HG03060 (cell line): ENCODE measurements at regions not wholly inside any gene's neighbourhood (a gene's known extent, or its start where the extent isn't known, plus 50 kb on each side); places are given as distances from the start of the nearest gene placed in this dataset.
"Not testable (repeated sequence)": the region's sequence is repeated elsewhere in the genome, so short reads cannot be mapped to it uniquely, and the experiment has no call there.

Experiments used
- ATAC-seq: cut with Tn5 transposase; IDR thresholded peaks from one replicate; pipeline ENCODE4 v1.9.1; 2021; ENCODE audit warnings: low read depth, moderate number of reproducible peaks; ENCODE audit not compliant: unreplicated experiment

- no peak for ATAC-seq
These were observed 165.5 kb upstream of the BET1 start for GRCh38 chr7:94169682-94170081.

- ATAC-seq, result peak; percentile 84
These were observed 166.7 kb upstream of the BET1 start for GRCh38 chr7:94170836-94171235.

- no peak for ATAC-seq
These were observed 169.3 kb upstream of the BET1 start for GRCh38 chr7:94173436-94173835.

GRCh38 chr7:94174375-94174774 lies 170.2 kb upstream of the BET1 start:
- ATAC-seq, result no peak

GRCh38 chr7:94174956-94175355 lies 170.8 kb upstream of the BET1 start:
- ATAC-seq, result no peak

- ATAC-seq, result no peak
These were observed 172.6 kb upstream of the BET1 start for GRCh38 chr7:94176694-94177200.

- no peak for ATAC-seq
These were observed 173.3 kb upstream of the BET1 start for GRCh38 chr7:94177441-94177840.

- ATAC-seq, result peak; percentile 92
These were observed 174.1 kb upstream of the BET1 start for GRCh38 chr7:94178230-94178629.

- ATAC-seq, result no peak
These were observed 175.3 kb upstream of the BET1 start for GRCh38 chr7:94179466-94179865.

- ATAC-seq, result no peak
These were observed 177.9 kb upstream of the BET1 start for GRCh38 chr7:94182066-94182465.

- ATAC-seq, result no peak
These were observed 178.6 kb upstream of the BET1 start for GRCh38 chr7:94182721-94183120.

- no peak for ATAC-seq
These were observed 179.2 kb upstream of the BET1 start for GRCh38 chr7:94183289-94183749.

- no peak for ATAC-seq
These were observed 179.7 kb upstream of the BET1 start for GRCh38 chr7:94183891-94184290.

GRCh38 chr7:94188350-94188749 lies 184.2 kb upstream of the BET1 start:
- no peak for ATAC-seq

GRCh38 chr7:94190599-94191061 lies 186.5 kb upstream of the BET1 start:
- ATAC-seq, result no peak

GRCh38 chr7:94194426-94194825 lies 190.3 kb upstream of the BET1 start:
- ATAC-seq, result not testable (repeated sequence)

GRCh38 chr7:94195201-94195600 lies 191.0 kb upstream of the BET1 start:
- no peak for ATAC-seq

GRCh38 chr7:94195813-94196212 lies 191.7 kb upstream of the BET1 start:
- no peak for ATAC-seq

GRCh38 chr7:94205529-94205928 lies 189.2 kb upstream of the COL1A2 start:
- no peak for ATAC-seq

GRCh38 chr7:94206295-94206694 lies 188.4 kb upstream of the COL1A2 start:
- ATAC-seq, result no peak

- no peak for ATAC-seq
These were observed 182.5 kb upstream of the COL1A2 start for GRCh38 chr7:94212160-94212559.

GRCh38 chr7:94216944-94217461 lies 177.7 kb upstream of the COL1A2 start:
- ATAC-seq, result no peak

- ATAC-seq, result no peak
These were observed 176.9 kb upstream of the COL1A2 start for GRCh38 chr7:94217766-94218165.
